HG02973 (cell line): ENCODE measurements at regions not wholly inside any gene's neighbourhood (a gene's known extent, or its start where the extent isn't known, plus 50 kb on each side); places are given as distances from the start of the nearest gene placed in this dataset.
"Not testable (repeated sequence)": the region's sequence is repeated elsewhere in the genome, so short reads cannot be mapped to it uniquely, and the experiment has no call there.

ENCODE experiments used
- ATAC-seq: cut with Tn5 transposase; IDR thresholded peaks from one replicate; pipeline ENCODE4 v1.9.1; 2021; ENCODE audit warnings: moderate library complexity; ENCODE audit not compliant: unreplicated experiment

- no peak for ATAC-seq
These were observed 174.6 kb downstream of the TMEM26 start for GRCh38 chr10:61278556-61278955.

- no peak for ATAC-seq
These were observed 180.4 kb downstream of the TMEM26 start for GRCh38 chr10:61272781-61273180.

- no peak for ATAC-seq
These were observed 181.9 kb downstream of the TMEM26 start for GRCh38 chr10:61271127-61271780.

GRCh38 chr10:61263518-61263917 lies 189.7 kb downstream of the TMEM26 start:
- no peak for ATAC-seq

GRCh38 chr10:61262486-61263261 lies 190.5 kb downstream of the TMEM26 start:
- ATAC-seq = no peak

- no peak for ATAC-seq
These were observed 195.2 kb downstream of the TMEM26 start for GRCh38 chr10:61257956-61258496.

GRCh38 chr10:61257136-61257535 lies 196.0 kb downstream of the TMEM26 start:
- ATAC-seq = no peak

- not testable (repeated sequence) for ATAC-seq
These were observed 200.9 kb downstream of the TMEM26 start for GRCh38 chr10:61252326-61252725.

GRCh38 chr10:61251089-61251488 lies 202.1 kb downstream of the TMEM26 start:
- ATAC-seq = no peak

GRCh38 chr10:61250131-61250530 lies 203.1 kb downstream of the TMEM26 start:
- ATAC-seq = no peak

GRCh38 chr10:61248013-61248412 lies 205.2 kb downstream of the TMEM26 start:
- ATAC-seq = no peak

- no peak for ATAC-seq
These were observed 208.9 kb downstream of the TMEM26 start for GRCh38 chr10:61244261-61244775.

GRCh38 chr10:61232780-61233179 lies 220.4 kb downstream of the TMEM26 start:
- no peak for ATAC-seq

GRCh38 chr10:61225939-61226338 lies 227.2 kb downstream of the TMEM26 start:
- no peak for ATAC-seq

GRCh38 chr10:61223576-61223975 lies 229.6 kb downstream of the TMEM26 start:
- no peak for ATAC-seq

GRCh38 chr10:61219696-61220095 lies 233.5 kb downstream of the TMEM26 start:
- no peak for ATAC-seq

- no peak for ATAC-seq
These were observed 235.2 kb downstream of the TMEM26 start for GRCh38 chr10:61217851-61218565.

- no peak for ATAC-seq
These were observed 237.9 kb downstream of the TMEM26 start for GRCh38 chr10:61215246-61215645.

- no peak for ATAC-seq
These were observed 241.7 kb downstream of the TMEM26 start for GRCh38 chr10:61211468-61211867.

- ATAC-seq = no peak
These were observed 253.1 kb upstream of the RHOBTB1 start for GRCh38 chr10:61197057-61197456.

- ATAC-seq = no peak
These were observed 251.2 kb upstream of the RHOBTB1 start for GRCh38 chr10:61195211-61195610.
